ENCODE measurements at regions not wholly inside any gene's neighbourhood (a gene's known extent, or its start where the extent isn't known, plus 50 kb on each side); places are given as distances from the start of the nearest gene placed in this dataset.
"Not testable (repeated sequence)": the region's sequence is repeated elsewhere in the genome, so short reads cannot be mapped to it uniquely, and the experiment has no call there.

- 83% methylated on average over 8 of the region's 10 CpGs for WGBS
- no peak for TF ChIP-seq POLR2A (IDR thresholded peaks at IDR 0.05; ENCODE audit: low read depth)
- TF ChIP-seq CTCF (IDR thresholded peaks at IDR 0.05), result no peak
- no peak for TF ChIP-seq EP300 (IDR thresholded peaks at IDR 0.05)
- no peak for TF ChIP-seq POLR2AphosphoS5 (IDR thresholded peaks at IDR 0.05)
- Histone ChIP-seq H3K4me1 (no peaks in the 10 kb centered on the region), H3K27ac (replicated peaks in 1 of 4) (no peak overlapping the region), H3K36me3 (no peaks in the 10 kb centered on the region), H3K4me3 (no peak overlapping the region), H3K9me3 (no peaks in the 10 kb centered on the region), H3K27me3 (no peaks in the 10 kb centered on the region)
- intact Hi-C loops (cut with DNase I), result no loop called here
- DNase-seq (ENCODE audit: extremely low spot score), result no peak
Observed at GRCh38 chr3:166864473-166865467, 515.3 kb downstream of the ZBBX start.

- intact Hi-C loops (cut with DNase I), result no loop called here
- DNase-seq (ENCODE audit: extremely low spot score), result no peak
- TF ChIP-seq POLR2AphosphoS5 (IDR thresholded peaks at IDR 0.05), result no peak
- H3K4me1 ChIP-seq, result no peaks in the 10 kb centered on the region
- 72% methylated on average over 2 of the region's 2 CpGs for WGBS
- no peaks in the 10 kb centered on the region for H3K27me3 ChIP-seq
- H3K9me3 ChIP-seq, result no peaks in the 10 kb centered on the region
- H3K27ac ChIP-seq (replicated peaks in 1 of 4), result no peak overlapping the region
- H3K36me3 ChIP-seq, result no peaks in the 10 kb centered on the region
- H3K4me3 ChIP-seq, result no peak overlapping the region
Observed at GRCh38 chr3:166860217-166860616, 519.9 kb downstream of the ZBBX start.

- Histone ChIP-seq H3K4me1 (no peaks in the 10 kb centered on the region), H3K27me3 (no peaks in the 10 kb centered on the region), H3K4me3 (no peak overlapping the region), H3K27ac (replicated peaks in 1 of 4) (no peak overlapping the region), H3K9me3 (peaks cover 0 to 7% (median 0%) of the 10 kb centered on the region in 4 donors), H3K36me3 (no peaks in the 10 kb centered on the region)
- TF ChIP-seq POLR2A (IDR thresholded peaks at IDR 0.05; ENCODE audit: low read depth), result no peak
- TF ChIP-seq CTCF (IDR thresholded peaks at IDR 0.05), result no peak
- TF ChIP-seq EP300 (IDR thresholded peaks at IDR 0.05), result no peak
- no peak for TF ChIP-seq POLR2AphosphoS5 (IDR thresholded peaks at IDR 0.05)
- DNase-seq (ENCODE audit: extremely low spot score), result no peak
- intact Hi-C loops (cut with DNase I), result no loop called here
Observed at GRCh38 chr3:166844329-166844728, 535.8 kb downstream of the ZBBX start.

- DNase-seq (ENCODE audit: extremely low spot score); H3K4me3 ChIP-seq; H3K36me3 ChIP-seq; H3K9me3 ChIP-seq; H3K4me1 ChIP-seq; intact Hi-C loops (cut with DNase I); H3K27ac ChIP-seq (replicated peaks in 1 of 4); H3K27me3 ChIP-seq: not testable (repeated sequence)
- WGBS, result 92% methylated on average over 8 of the region's 25 CpGs
Observed at GRCh38 chr3:166842784-166843183, 537.3 kb downstream of the ZBBX start.

GRCh38 chr3:166837535-166837934 is 542.6 kb downstream of the ZBBX start:
- no peak for DNase-seq (ENCODE audit: extremely low spot score)
- TF ChIP-seq CTCF (IDR thresholded peaks at IDR 0.05) (no peak), EP300 (IDR thresholded peaks at IDR 0.05) (no peak), POLR2AphosphoS5 (IDR thresholded peaks at IDR 0.05) (no peak)
- Histone ChIP-seq H3K9me3 (no peaks in the 10 kb centered on the region), H3K4me1 (no peaks in the 10 kb centered on the region), H3K27ac (replicated peaks in 1 of 4) (no peak overlapping the region), H3K27me3 (no peaks in the 10 kb centered on the region), H3K4me3 (no peak overlapping the region), H3K36me3 (no peaks in the 10 kb centered on the region)
- WGBS, result 79% methylated on average over 4 of the region's 4 CpGs
- intact Hi-C loops (cut with DNase I), result no loop called here

GRCh38 chr3:166836836-166837235 is 543.3 kb downstream of the ZBBX start:
- no peaks in the 10 kb centered on the region for H3K9me3 ChIP-seq
- 77% methylated on average over 1 of the region's 1 CpG for WGBS
- no peak for DNase-seq (ENCODE audit: extremely low spot score)
- TF ChIP-seq POLR2A (IDR thresholded peaks at IDR 0.05; ENCODE audit: low read depth) (no peak), CTCF (IDR thresholded peaks at IDR 0.05) (no peak), EP300 (IDR thresholded peaks at IDR 0.05) (no peak), POLR2AphosphoS5 (IDR thresholded peaks at IDR 0.05) (no peak)
- no peaks in the 10 kb centered on the region for H3K4me1 ChIP-seq
- H3K27me3 ChIP-seq, result no peaks in the 10 kb centered on the region
- intact Hi-C loops (cut with DNase I), result no loop called here
- H3K4me3 ChIP-seq, result no peak overlapping the region
- no peak overlapping the region for H3K27ac ChIP-seq (replicated peaks in 1 of 4)
- H3K36me3 ChIP-seq, result no peaks in the 10 kb centered on the region

Measured in esophagus muscularis mucosa (tissue), 4 donors.